Panc1 (cell line): ENCODE measurements at regions not wholly inside any gene's neighbourhood (a gene's known extent, or its start where the extent isn't known, plus 50 kb on each side); places are given as distances from the start of the nearest gene placed in this dataset.

Experiments
- ATAC-seq: fragments of 200-7000 bp; cut with Tn5 transposase; 2 replicates; pipeline ENCODE4 v1.9.1; 2020; ENCODE audit warnings: mild to moderate bottlenecking, moderate library complexity
- BruUV-seq: library from RNA; stranded (reverse); fragments of 400-500 nt; replicated peaks from 2 replicates; lab custom pipeline; 2021; lab: Mats Ljungman, UMichigan
- CTCF ChIA-PET: fragments of 300-600 bp; sonication (Branson Sonifier 250); formaldehyde crosslinking; loops from one replicate; lab custom pipeline; 2022; ENCODE audit warnings: antibody characterized with exemption; lab: Charles Lee
- POLR2A ChIA-PET: fragments of 300-600 bp; sonication (Branson Sonifier 250); formaldehyde crosslinking; loops from one replicate; lab custom pipeline; 2022; ENCODE audit warnings: antibody characterized with exemption; lab: Charles Lee
- DNase-seq: peaks from one replicate; pipeline ENCODE4 v3.0.0-alpha.2; 2010; ENCODE audit warnings: low read depth, low spot score
- H3K27ac ChIP-seq: 2 replicates; pipeline ENCODE4 v1.5.1; 2011; ENCODE audit warnings: mild to moderate bottlenecking, low read length, inconsistent platforms
- H3K27me3 ChIP-seq: fragments of 200-500 bp; sonication (Bioruptor generic); 2 replicates; pipeline ENCODE4 v1.6.0; 2014; ENCODE audit warnings: low read length, inconsistent platforms; ENCODE audit not compliant: control insufficient read depth, insufficient read depth
- H3K36me3 ChIP-seq: fragments of 200-500 bp; sonication (Bioruptor generic); 2 replicates; pipeline ENCODE4 v1.5.1; 2014; ENCODE audit warnings: inconsistent platforms, mild to moderate bottlenecking, low read length, moderate library complexity; ENCODE audit not compliant: control insufficient read depth, insufficient read depth
- H3K4me1 ChIP-seq: 2 replicates; pipeline ENCODE4 v1.5.1; 2011; ENCODE audit warnings: inconsistent platforms, mild to moderate bottlenecking, low read length, moderate library complexity; ENCODE audit not compliant: control insufficient read depth, insufficient read depth
- H3K4me3 ChIP-seq, 2 experiments: 2 replicates each; pipeline ENCODE4 v1.5.1; 2011 to 2012; ENCODE audit warnings: low read depth in 2 of 2, low read length in 2 of 2, mild to moderate bottlenecking in 2 of 2, inconsistent platforms in 1 of 2, moderate library complexity in 1 of 2
- H3K9me3 ChIP-seq: fragments of 200-500 bp; sonication (Bioruptor generic); 2 replicates; pipeline ENCODE4 v1.5.1; 2014; ENCODE audit warnings: low read depth, mild to moderate bottlenecking, inconsistent platforms, low read length, moderate library complexity; ENCODE audit not compliant: control insufficient read depth, insufficient read depth
- CTCF ChIP-seq: fragments of 450-650 bp; IDR thresholded peaks from 2 replicates; pipeline ENCODE4 v1.5.1; 2017; ENCODE audit warnings: mild to moderate bottlenecking
- POLR2AphosphoS5 ChIP-seq: IDR thresholded peaks from 2 replicates; pipeline ENCODE4 v1.6.1; 2012; ENCODE audit warnings: mild to moderate bottlenecking, low read depth, low read length, moderate library complexity
- REST ChIP-seq, 2 experiments: IDR thresholded peaks; 2 replicates each; pipeline ENCODE4 v1.6.1; 2011 to 2012; ENCODE audit warnings: low read depth in 2 of 2, control low read depth in 1 of 2, low read length in 1 of 2, mild to moderate bottlenecking in 1 of 2, moderate library complexity in 1 of 2; ENCODE audit not compliant: insufficient read depth in 1 of 2
- SIN3A ChIP-seq: IDR thresholded peaks from 2 replicates; pipeline ENCODE4 v1.6.1; 2012; ENCODE audit warnings: low read depth, mild to moderate bottlenecking, low read length, moderate library complexity, borderline replicate concordance; ENCODE audit not compliant: insufficient read depth
- TCF7L2 ChIP-seq: IDR thresholded peaks from 2 replicates; pipeline ENCODE4 v1.6.1; 2011; ENCODE audit warnings: mild to moderate bottlenecking, low read depth, low read length, inconsistent platforms
- in situ Hi-C: cut with HindIII; loops from 2 replicates; pipeline ENCODE4 v1.10.0; 2016; ENCODE audit warnings: low sequenced_read_pairs, low pct_unique_long_range_greater_than_20kb
- intact Hi-C: fragments of 100-400 bp; cut with micrococcal nuclease; formaldehyde crosslinking; loops from one replicate; pipeline ENCODE4 v1.10.0; 2022; ENCODE audit not compliant: unreplicated experiment

- POLR2A ChIA-PET, result no interaction called here
- no TSS peak for BruUV-seq
- Histone ChIP-seq H3K27ac (no peak overlapping the region), H3K4me1 (no peaks in the 10 kb centered on the region), H3K36me3 (no peaks in the 10 kb centered on the region), H3K4me3 (no peak overlapping the region), H3K27me3 (no peaks in the 10 kb centered on the region), H3K9me3 (no peaks in the 10 kb centered on the region)
- CTCF ChIA-PET, result no interaction called here
- intact Hi-C loops, result no loop called here
- in situ Hi-C loops, result no loop called here
- ATAC-seq (no peak), DNase-seq (no peak)
- TF ChIP-seq TCF7L2 (no peak), POLR2AphosphoS5 (no peak), CTCF (no peak), SIN3A (no peak), REST (IDR thresholded peaks at IDR 0.05; ENCODE audit: insufficient read depth in 1 of 2, low read depth in 2 of 2, low read length in 1 of 2) (no peak)
These were observed 338.7 kb upstream of the MAOA start for GRCh38 chrX:43317378-43317777.

GRCh38 chrX:43328358-43328946 is 327.6 kb upstream of the MAOA start:
- in situ Hi-C loops, result no loop called here

More at GRCh38 chrX:43328358-43328946, 327.6 kb upstream of the MAOA start:
- Histone ChIP-seq H3K4me1 (no peaks in the 10 kb centered on the region), H3K27ac (no peak overlapping the region), H3K4me3 (no peak overlapping the region), H3K27me3 (no peaks in the 10 kb centered on the region), H3K9me3 (no peaks in the 10 kb centered on the region), H3K36me3 (no peaks in the 10 kb centered on the region)
- no peak for TF ChIP-seq REST (IDR thresholded peaks at IDR 0.05; ENCODE audit: insufficient read depth in 1 of 2, low read depth in 2 of 2, low read length in 1 of 2)
- no peak for TF ChIP-seq SIN3A
- no peak for TF ChIP-seq CTCF
- TF ChIP-seq TCF7L2, result no peak
- TF ChIP-seq POLR2AphosphoS5, result no peak
- ATAC-seq, result no peak
- intact Hi-C loops, result no loop called here
- CTCF ChIA-PET, result no interaction called here
- BruUV-seq, result no TSS peak
- POLR2A ChIA-PET, result no interaction called here
- DNase-seq, result no peak
